ENCODE measurements at regions not wholly inside any gene's neighbourhood (a gene's known extent, or its start where the extent isn't known, plus 50 kb on each side); places are given as distances from the start of the nearest gene placed in this dataset.
"Not testable (repeated sequence)": the region's sequence is repeated elsewhere in the genome, so short reads cannot be mapped to it uniquely, and the experiment has no call there.

DNA sequence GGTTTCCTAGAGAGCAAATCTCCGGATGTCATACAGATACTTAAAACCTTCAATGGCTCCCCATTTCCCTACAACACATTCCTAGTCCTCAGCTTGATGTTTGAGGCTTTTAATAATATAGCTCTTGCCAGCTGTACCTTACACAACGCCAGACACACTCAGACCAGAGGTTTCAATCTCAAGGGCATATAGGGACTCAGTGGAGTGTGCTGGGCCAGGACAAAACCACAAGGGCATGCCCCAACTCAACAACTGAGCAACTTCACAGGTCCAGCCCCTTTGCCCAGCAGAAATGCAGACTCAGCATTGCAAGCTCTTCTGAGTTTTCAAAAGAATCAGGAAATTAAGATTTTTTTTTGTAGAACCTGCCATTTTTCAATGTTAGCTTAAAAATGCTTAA lies 235.5 kb downstream of the NPIPA8 start:
- ATAC-seq; H3K4me3 ChIP-seq; H3K9me3 ChIP-seq; H3K27me3 ChIP-seq; DNase-seq; H3K27ac ChIP-seq; H3K36me3 ChIP-seq; intact Hi-C loops (cut with DNase I; ENCODE audit: low total_unique reads); H3K4me1 ChIP-seq; in situ Hi-C loops (cut with MboI; ENCODE audit: low sequenced_read_pairs in 4 of 4): not testable (repeated sequence)

DNA sequence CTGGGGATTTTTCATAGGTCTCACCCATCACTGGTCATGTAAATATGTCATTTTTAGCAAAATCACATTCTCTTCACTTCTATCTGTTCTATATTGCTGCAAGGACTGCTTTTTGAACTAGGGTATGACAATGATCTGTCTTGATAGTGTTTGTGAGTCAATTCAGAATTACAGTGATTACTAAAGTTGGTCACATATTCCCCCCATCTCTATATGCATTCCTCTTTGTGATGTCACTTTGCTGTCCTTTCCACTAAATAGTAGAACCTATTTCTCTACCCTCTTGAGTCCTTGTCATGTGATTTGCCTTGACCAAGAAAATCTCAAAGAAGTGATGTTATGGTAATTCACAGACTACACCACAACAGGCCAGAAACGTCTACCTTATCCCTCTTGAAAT lies 243.9 kb downstream of the NPIPA8 start:
- H3K27ac ChIP-seq; H3K9me3 ChIP-seq; in situ Hi-C loops (cut with MboI; ENCODE audit: low sequenced_read_pairs in 4 of 4); H3K27me3 ChIP-seq; DNase-seq; intact Hi-C loops (cut with DNase I; ENCODE audit: low total_unique reads); ATAC-seq; H3K36me3 ChIP-seq; H3K4me3 ChIP-seq; H3K4me1 ChIP-seq: not testable (repeated sequence)

GRCh38 chr16:18080658-18081363 lies 255.7 kb downstream of the NPIPA8 start:
- H3K27me3 ChIP-seq; DNase-seq; H3K4me1 ChIP-seq; ATAC-seq; H3K36me3 ChIP-seq; H3K9me3 ChIP-seq; in situ Hi-C loops (cut with MboI; ENCODE audit: low sequenced_read_pairs in 4 of 4); intact Hi-C loops (cut with DNase I; ENCODE audit: low total_unique reads); H3K27ac ChIP-seq; H3K4me3 ChIP-seq: not testable (repeated sequence)

- in situ Hi-C loops (cut with MboI; ENCODE audit: low sequenced_read_pairs in 4 of 4); H3K4me3 ChIP-seq; intact Hi-C loops (cut with DNase I; ENCODE audit: low total_unique reads); H3K9me3 ChIP-seq; H3K27ac ChIP-seq; H3K36me3 ChIP-seq; ATAC-seq; DNase-seq; H3K4me1 ChIP-seq; H3K27me3 ChIP-seq: not testable (repeated sequence)
Observed at GRCh38 chr16:18077910-18078309, 258.6 kb downstream of the NPIPA8 start.

GRCh38 chr16:18072161-18072560 lies 264.4 kb downstream of the NPIPA8 start:
- TF ChIP-seq CTCF (IDR thresholded peaks at IDR 0.05 in 4 of 5, conservative IDR thresholded peaks at IDR 0.05 in 1 of 5) (no peak), POLR2A (IDR thresholded peaks at IDR 0.05) (no peak)
- DNase-seq (no peak), ATAC-seq (no peak)
- intact Hi-C loops (cut with DNase I; ENCODE audit: low total_unique reads): no loop called here
- Histone ChIP-seq H3K4me3 (no peak overlapping the region), H3K4me1 (no peaks in the 10 kb centered on the region), H3K27me3 (no peaks in the 10 kb centered on the region), H3K27ac (no peak overlapping the region), H3K36me3 (no peaks in the 10 kb centered on the region), H3K9me3 (no peaks in the 10 kb centered on the region)
- in situ Hi-C loops (cut with MboI; ENCODE audit: low sequenced_read_pairs in 4 of 4): no loop called here

GRCh38 chr16:18069683-18070082 lies 266.9 kb downstream of the NPIPA8 start:
- TF ChIP-seq CTCF (IDR thresholded peaks at IDR 0.05 in 4 of 5, conservative IDR thresholded peaks at IDR 0.05 in 1 of 5) (no peak), POLR2A (IDR thresholded peaks at IDR 0.05) (no peak)
- no peak overlapping the region for H3K4me3 ChIP-seq
- DNase-seq (no peak), ATAC-seq (no peak)
- no peaks in the 10 kb centered on the region for H3K4me1 ChIP-seq
- in situ Hi-C loops (cut with MboI; ENCODE audit: low sequenced_read_pairs in 4 of 4) (no loop called here), intact Hi-C loops (cut with DNase I; ENCODE audit: low total_unique reads) (no loop called here)
- no peak overlapping the region for H3K27ac ChIP-seq
- no peaks in the 10 kb centered on the region for H3K9me3 ChIP-seq
- no peaks in the 10 kb centered on the region for H3K36me3 ChIP-seq
- no peaks in the 10 kb centered on the region for H3K27me3 ChIP-seq

- no peak overlapping the region for H3K4me3 ChIP-seq
- DNase-seq (no peak), ATAC-seq (no peak)
- no peak overlapping the region for H3K27ac ChIP-seq
- H3K9me3 ChIP-seq: no peaks in the 10 kb centered on the region
- no peaks in the 10 kb centered on the region for H3K27me3 ChIP-seq
- in situ Hi-C loops (cut with MboI; ENCODE audit: low sequenced_read_pairs in 4 of 4): no loop called here
- intact Hi-C loops (cut with DNase I; ENCODE audit: low total_unique reads): no loop called here
- H3K36me3 ChIP-seq: no peaks in the 10 kb centered on the region
- TF ChIP-seq CTCF (IDR thresholded peaks at IDR 0.05 in 4 of 5, conservative IDR thresholded peaks at IDR 0.05 in 1 of 5) (no peak), POLR2A (IDR thresholded peaks at IDR 0.05) (no peak)
- no peaks in the 10 kb centered on the region for H3K4me1 ChIP-seq
Observed at GRCh38 chr16:18068477-18068876, 268.1 kb downstream of the NPIPA8 start.
